ENCODE measurements at regions not wholly inside any gene's neighbourhood (a gene's known extent, or its start where the extent isn't known, plus 50 kb on each side); places are given as distances from the start of the nearest gene placed in this dataset.

DNA sequence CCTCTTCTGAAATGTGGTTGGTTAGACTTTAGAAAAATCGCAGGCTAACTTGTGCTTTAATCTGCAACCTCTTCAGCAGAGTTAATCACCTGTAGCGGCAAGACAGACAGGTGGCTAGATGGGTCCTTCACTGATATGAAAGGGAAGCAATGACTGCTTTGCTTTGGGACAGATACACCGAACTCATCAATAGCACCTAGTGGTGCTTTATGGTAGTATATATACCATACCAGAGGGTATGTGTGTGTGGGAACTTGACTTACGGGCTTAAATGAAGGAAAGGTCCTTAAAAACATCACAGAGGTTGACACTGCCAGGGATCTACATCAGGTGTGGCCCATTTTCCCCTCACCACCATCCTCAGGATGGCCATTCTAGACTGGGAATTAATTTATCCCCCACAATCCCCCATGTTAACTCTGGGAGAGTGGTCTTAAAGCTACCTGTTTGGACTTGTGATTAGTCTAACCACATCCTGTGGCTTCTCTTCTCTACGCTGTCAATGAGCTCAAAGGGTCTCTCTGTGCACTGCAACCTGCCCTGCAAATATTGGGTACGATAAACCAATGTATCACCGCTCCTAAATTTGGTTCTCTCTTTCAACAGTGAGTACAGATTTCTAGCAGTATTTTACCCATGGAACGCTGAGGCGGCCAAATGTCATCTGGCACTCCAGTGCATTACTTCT, 162.7 kb downstream of the SIPA1L2 start:
- Histone ChIP-seq H3K4me2 (ENCODE audit: low read length) (no peak overlapping the region), H3K9me2 (ENCODE audit: insufficient read depth, low read length) (no peaks in the 10 kb centered on the region), H2AFZ (ENCODE audit: low read depth, low read length) (no peak overlapping the region), H4K20me1 (ENCODE audit: insufficient read depth) (no peaks in the 10 kb centered on the region), H3K4me3 (ENCODE audit: low read length) (no peak overlapping the region), H3F3A (ENCODE audit: insufficient read depth, low read length, poor library complexity, severe bottlenecking) (no peaks in the 10 kb centered on the region), H3K9me3 (ENCODE audit: low read length) (no peaks in the 10 kb centered on the region), H3K27me3 (ENCODE audit: insufficient read depth, low read depth, low read length) (no peaks in the 10 kb centered on the region), H3K27ac (ENCODE audit: low read length) (no peak overlapping the region), H3K9ac (ENCODE audit: low read length) (no peak overlapping the region), H3K36me3 (ENCODE audit: insufficient read depth, low read length) (no peaks in the 10 kb centered on the region), H3K79me2 (replicated peaks; ENCODE audit: insufficient read depth, low read length) (no peaks in the 10 kb centered on the region)
- TF ChIP-seq REST (IDR thresholded peaks at IDR 0.05; ENCODE audit: borderline replicate concordance) = no peak
- TF ChIP-seq TAF1 (IDR thresholded peaks at IDR 0.05; ENCODE audit: low read depth) = no peak
- no peak for TF ChIP-seq MXI1 (conservative IDR thresholded peaks at IDR 0.05; ENCODE audit: poor library complexity, severe bottlenecking)
- TF ChIP-seq EZH2 (IDR thresholded peaks at IDR 0.05; ENCODE audit: borderline replicate concordance, insufficient read depth, low read length, poor library complexity, severe bottlenecking) = no peak
- no peak for TF ChIP-seq SMC3 (conservative IDR thresholded peaks at IDR 0.05; ENCODE audit: poor library complexity)
- TF ChIP-seq, protein P1, sequence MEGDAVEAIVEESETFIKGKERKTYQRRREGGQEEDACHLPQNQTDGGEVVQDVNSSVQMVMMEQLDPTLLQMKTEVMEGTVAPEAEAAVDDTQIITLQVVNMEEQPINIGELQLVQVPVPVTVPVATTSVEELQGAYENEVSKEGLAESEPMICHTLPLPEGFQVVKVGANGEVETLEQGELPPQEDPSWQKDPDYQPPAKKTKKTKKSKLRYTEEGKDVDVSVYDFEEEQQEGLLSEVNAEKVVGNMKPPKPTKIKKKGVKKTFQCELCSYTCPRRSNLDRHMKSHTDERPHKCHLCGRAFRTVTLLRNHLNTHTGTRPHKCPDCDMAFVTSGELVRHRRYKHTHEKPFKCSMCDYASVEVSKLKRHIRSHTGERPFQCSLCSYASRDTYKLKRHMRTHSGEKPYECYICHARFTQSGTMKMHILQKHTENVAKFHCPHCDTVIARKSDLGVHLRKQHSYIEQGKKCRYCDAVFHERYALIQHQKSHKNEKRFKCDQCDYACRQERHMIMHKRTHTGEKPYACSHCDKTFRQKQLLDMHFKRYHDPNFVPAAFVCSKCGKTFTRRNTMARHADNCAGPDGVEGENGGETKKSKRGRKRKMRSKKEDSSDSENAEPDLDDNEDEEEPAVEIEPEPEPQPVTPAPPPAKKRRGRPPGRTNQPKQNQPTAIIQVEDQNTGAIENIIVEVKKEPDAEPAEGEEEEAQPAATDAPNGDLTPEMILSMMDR (IDR thresholded peaks at IDR 0.05; ENCODE audit: poor library complexity, severe bottlenecking) = no peak

GRCh38 chr1:232464325-232464724, 165.6 kb downstream of the SIPA1L2 start:
- H4K20me1 ChIP-seq (ENCODE audit: insufficient read depth) = no peaks in the 10 kb centered on the region
- no peak overlapping the region for H2AFZ ChIP-seq (ENCODE audit: low read depth, low read length)
- no peaks in the 10 kb centered on the region for H3K36me3 ChIP-seq (ENCODE audit: insufficient read depth, low read length)
- H3K9ac ChIP-seq (ENCODE audit: low read length) = no peak overlapping the region
- no peak overlapping the region for H3K27ac ChIP-seq (ENCODE audit: low read length)
- no peak overlapping the region for H3K4me2 ChIP-seq (ENCODE audit: low read length)
- H3K9me2 ChIP-seq (ENCODE audit: insufficient read depth, low read length) = no peaks in the 10 kb centered on the region
- no peaks in the 10 kb centered on the region for H3K79me2 ChIP-seq (replicated peaks; ENCODE audit: insufficient read depth, low read length)
- TF ChIP-seq REST (IDR thresholded peaks at IDR 0.05; ENCODE audit: borderline replicate concordance) (no peak), MXI1 (conservative IDR thresholded peaks at IDR 0.05; ENCODE audit: poor library complexity, severe bottlenecking) (no peak), EZH2 (IDR thresholded peaks at IDR 0.05; ENCODE audit: borderline replicate concordance, insufficient read depth, low read length, poor library complexity, severe bottlenecking) (no peak)
- TF ChIP-seq, protein P1 (IDR thresholded peaks at IDR 0.05; ENCODE audit: poor library complexity, severe bottlenecking) = no peak
- no peak overlapping the region for H3K4me3 ChIP-seq (ENCODE audit: low read length)
- H3K9me3 ChIP-seq (ENCODE audit: low read length) = no peaks in the 10 kb centered on the region
- no peaks in the 10 kb centered on the region for H3F3A ChIP-seq (ENCODE audit: insufficient read depth, low read length, poor library complexity, severe bottlenecking)
- H3K27me3 ChIP-seq (ENCODE audit: insufficient read depth, low read depth, low read length) = no peaks in the 10 kb centered on the region
